Panc1 (cell line): ENCODE measurements at regions not wholly inside any gene's neighbourhood (a gene's known extent, or its start where the extent isn't known, plus 50 kb on each side); places are given as distances from the start of the nearest gene placed in this dataset.

Experiments used
- ATAC-seq: fragments of 200-7000 bp; cut with Tn5 transposase; 2 replicates; pipeline ENCODE4 v1.9.1; 2020; ENCODE audit warnings: mild to moderate bottlenecking, moderate library complexity
- BruUV-seq: library from RNA; stranded (reverse); fragments of 400-500 nt; replicated peaks from 2 replicates; lab custom pipeline; 2021; lab: Mats Ljungman, UMichigan
- CTCF ChIA-PET: fragments of 300-600 bp; sonication (Branson Sonifier 250); formaldehyde crosslinking; loops from one replicate; lab custom pipeline; 2022; ENCODE audit warnings: antibody characterized with exemption; lab: Charles Lee
- POLR2A ChIA-PET: fragments of 300-600 bp; sonication (Branson Sonifier 250); formaldehyde crosslinking; loops from one replicate; lab custom pipeline; 2022; ENCODE audit warnings: antibody characterized with exemption; lab: Charles Lee
- DNase-seq: peaks from one replicate; pipeline ENCODE4 v3.0.0-alpha.2; 2010; ENCODE audit warnings: low read depth, low spot score
- H3K27ac ChIP-seq: 2 replicates; pipeline ENCODE4 v1.5.1; 2011; ENCODE audit warnings: mild to moderate bottlenecking, low read length, inconsistent platforms
- H3K27me3 ChIP-seq: fragments of 200-500 bp; sonication (Bioruptor generic); 2 replicates; pipeline ENCODE4 v1.6.0; 2014; ENCODE audit warnings: low read length, inconsistent platforms; ENCODE audit not compliant: control insufficient read depth, insufficient read depth
- H3K36me3 ChIP-seq: fragments of 200-500 bp; sonication (Bioruptor generic); 2 replicates; pipeline ENCODE4 v1.5.1; 2014; ENCODE audit warnings: inconsistent platforms, mild to moderate bottlenecking, low read length, moderate library complexity; ENCODE audit not compliant: control insufficient read depth, insufficient read depth
- H3K4me1 ChIP-seq: 2 replicates; pipeline ENCODE4 v1.5.1; 2011; ENCODE audit warnings: inconsistent platforms, mild to moderate bottlenecking, low read length, moderate library complexity; ENCODE audit not compliant: control insufficient read depth, insufficient read depth
- H3K4me3 ChIP-seq, 2 experiments: 2 replicates each; pipeline ENCODE4 v1.5.1; 2011 to 2012; ENCODE audit warnings: low read depth in 2 of 2, low read length in 2 of 2, mild to moderate bottlenecking in 2 of 2, inconsistent platforms in 1 of 2, moderate library complexity in 1 of 2
- H3K9me3 ChIP-seq: fragments of 200-500 bp; sonication (Bioruptor generic); 2 replicates; pipeline ENCODE4 v1.5.1; 2014; ENCODE audit warnings: low read depth, mild to moderate bottlenecking, inconsistent platforms, low read length, moderate library complexity; ENCODE audit not compliant: control insufficient read depth, insufficient read depth
- CTCF ChIP-seq: fragments of 450-650 bp; IDR thresholded peaks from 2 replicates; pipeline ENCODE4 v1.5.1; 2017; ENCODE audit warnings: mild to moderate bottlenecking
- POLR2AphosphoS5 ChIP-seq: IDR thresholded peaks from 2 replicates; pipeline ENCODE4 v1.6.1; 2012; ENCODE audit warnings: mild to moderate bottlenecking, low read depth, low read length, moderate library complexity
- REST ChIP-seq, 2 experiments: IDR thresholded peaks; 2 replicates each; pipeline ENCODE4 v1.6.1; 2011 to 2012; ENCODE audit warnings: low read depth in 2 of 2, control low read depth in 1 of 2, low read length in 1 of 2, mild to moderate bottlenecking in 1 of 2, moderate library complexity in 1 of 2; ENCODE audit not compliant: insufficient read depth in 1 of 2
- SIN3A ChIP-seq: IDR thresholded peaks from 2 replicates; pipeline ENCODE4 v1.6.1; 2012; ENCODE audit warnings: low read depth, mild to moderate bottlenecking, low read length, moderate library complexity, borderline replicate concordance; ENCODE audit not compliant: insufficient read depth
- TCF7L2 ChIP-seq: IDR thresholded peaks from 2 replicates; pipeline ENCODE4 v1.6.1; 2011; ENCODE audit warnings: mild to moderate bottlenecking, low read depth, low read length, inconsistent platforms
- in situ Hi-C: cut with HindIII; loops from 2 replicates; pipeline ENCODE4 v1.10.0; 2016; ENCODE audit warnings: low sequenced_read_pairs, low pct_unique_long_range_greater_than_20kb
- intact Hi-C: fragments of 100-400 bp; cut with micrococcal nuclease; formaldehyde crosslinking; loops from one replicate; pipeline ENCODE4 v1.10.0; 2022; ENCODE audit not compliant: unreplicated experiment

- POLR2A ChIA-PET, result interaction anchor here (0.6 kb wide), 1 partner anchor 327 kb away, joined by 4 read pairs; no protein-coding TSS in a partner anchor
- no peaks in the 10 kb centered on the region for H3K4me1 ChIP-seq
- in situ Hi-C loops (no loop called here), intact Hi-C loops (no loop called here)
- H3K9me3 ChIP-seq, result no peaks in the 10 kb centered on the region
- DNase-seq (no peak), ATAC-seq (no peak)
- H3K4me3 ChIP-seq, result no peak overlapping the region
- H3K27me3 ChIP-seq, result no peaks in the 10 kb centered on the region
- CTCF ChIA-PET, result no interaction called here
- no peaks in the 10 kb centered on the region for H3K36me3 ChIP-seq
- TF ChIP-seq REST (IDR thresholded peaks at IDR 0.05; ENCODE audit: insufficient read depth in 1 of 2, low read depth in 2 of 2, low read length in 1 of 2) (no peak), POLR2AphosphoS5 (no peak), TCF7L2 (no peak), CTCF (no peak), SIN3A (no peak)
- BruUV-seq, result no TSS peak
- no peak overlapping the region for H3K27ac ChIP-seq
Observed at GRCh38 chr3:110628650-110629301, 442.8 kb upstream of the NECTIN3 start.

GRCh38 chr3:110629917-110630316 lies 441.7 kb upstream of the NECTIN3 start:
- ChIA-PET CTCF (no interaction called here), POLR2A (no interaction called here)
- Histone ChIP-seq H3K9me3 (no peaks in the 10 kb centered on the region), H3K27me3 (no peaks in the 10 kb centered on the region), H3K27ac (no peak overlapping the region), H3K4me1 (no peaks in the 10 kb centered on the region), H3K36me3 (no peaks in the 10 kb centered on the region), H3K4me3 (no peak overlapping the region)
- no peak for ATAC-seq
- no peak for TF ChIP-seq POLR2AphosphoS5
- no peak for TF ChIP-seq TCF7L2
- intact Hi-C loops (no loop called here), in situ Hi-C loops (no loop called here)
- BruUV-seq, result no TSS peak
- no peak for DNase-seq

GRCh38 chr3:110644203-110644602 lies 427.4 kb upstream of the NECTIN3 start:
- Histone ChIP-seq H3K4me1 (no peaks in the 10 kb centered on the region), H3K27me3 (no peaks in the 10 kb centered on the region), H3K4me3 (no peak overlapping the region), H3K36me3 (no peaks in the 10 kb centered on the region), H3K27ac (no peak overlapping the region), H3K9me3 (no peaks in the 10 kb centered on the region)
- CTCF ChIA-PET, result no interaction called here
- ATAC-seq (no peak), DNase-seq (no peak)
- in situ Hi-C loops (no loop called here), intact Hi-C loops (no loop called here)
- BruUV-seq, result no TSS peak
- no peak for TF ChIP-seq SIN3A
- no peak for TF ChIP-seq REST (IDR thresholded peaks at IDR 0.05; ENCODE audit: insufficient read depth in 1 of 2, low read depth in 2 of 2, low read length in 1 of 2)
- TF ChIP-seq TCF7L2, result no peak
- no peak for TF ChIP-seq POLR2AphosphoS5
- TF ChIP-seq CTCF, result no peak
- POLR2A ChIA-PET, result no interaction called here
